ENCODE measurements at regions not wholly inside any gene's neighbourhood (a gene's known extent, or its start where the extent isn't known, plus 50 kb on each side); places are given as distances from the start of the nearest gene placed in this dataset.

DNA sequence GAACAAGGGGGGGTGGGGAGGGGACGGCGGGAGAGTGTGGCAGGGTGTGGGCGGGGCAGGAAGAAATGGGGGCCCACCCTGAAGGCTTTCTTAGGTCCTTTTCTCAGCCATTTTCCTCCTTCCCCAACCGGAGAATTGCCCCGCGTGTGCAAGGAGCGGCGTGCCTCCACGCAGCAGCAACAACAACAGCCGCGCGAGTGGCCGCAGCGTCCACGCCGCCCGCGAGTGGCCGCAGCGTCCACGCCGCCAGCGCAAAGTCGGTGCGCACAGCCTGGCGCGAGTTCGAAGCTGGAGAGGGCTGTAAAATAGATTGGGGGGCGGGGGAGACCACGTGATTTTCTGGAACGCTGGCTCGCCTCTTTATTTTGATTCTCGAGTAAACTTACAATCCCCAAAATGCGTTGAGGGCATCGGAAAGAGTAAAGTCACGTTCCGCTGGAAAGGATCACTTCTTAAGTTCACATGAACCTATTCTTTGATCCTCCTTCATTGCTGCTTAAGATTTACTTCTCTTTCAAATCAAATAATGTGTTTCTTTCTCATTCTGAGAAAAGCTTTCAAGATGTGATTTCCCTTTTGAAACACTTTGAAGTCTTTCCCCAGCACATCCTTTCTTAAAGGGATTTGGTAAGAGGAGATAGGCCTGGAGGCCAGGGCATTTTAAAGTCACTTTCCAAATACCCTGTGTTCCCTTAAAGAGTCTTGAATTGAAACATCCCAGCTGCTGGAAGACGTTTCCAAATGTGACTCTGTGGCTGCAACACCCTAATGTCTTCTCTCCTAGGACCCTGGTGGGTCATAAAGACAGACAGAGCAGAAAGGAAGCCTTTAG lies 66.7 kb upstream of the ZNF217 start:
- Histone ChIP-seq H3K27ac (peak overlapping the region; percentile 83), H3K9me3 (ENCODE audit: low read depth, low read length) (no peaks in the 10 kb centered on the region), H3K4me3 (peak overlapping the region; percentile 37), H3K9ac (ENCODE audit: insufficient read length) (no peak overlapping the region), H3K36me3 (ENCODE audit: insufficient read depth, low read length) (no peaks in the 10 kb centered on the region)
- DNase-seq (ENCODE audit: low read depth, low spot score): no peak
- no peak for TF ChIP-seq EZH2 (IDR thresholded peaks at IDR 0.05)
- TF ChIP-seq POLR2AphosphoS5 (IDR thresholded peaks at IDR 0.05; ENCODE audit: borderline replicate concordance, low read depth, low read length): no peak
- TF ChIP-seq FOXP2 (optimal IDR thresholded peaks at IDR 0.05; ENCODE audit: control extremely low read depth, extremely low read length, insufficient read depth): no peak

GRCh38 chr20:53658973-53659372 lies 65.3 kb upstream of the ZNF217 start:
- DNase-seq (ENCODE audit: low read depth, low spot score): no peak
- Histone ChIP-seq H3K9me3 (ENCODE audit: low read depth, low read length) (no peaks in the 10 kb centered on the region), H3K36me3 (ENCODE audit: insufficient read depth, low read length) (no peaks in the 10 kb centered on the region), H3K27ac (no peak overlapping the region), H3K4me3 (no peak overlapping the region), H3K9ac (ENCODE audit: insufficient read length) (no peak overlapping the region)
- TF ChIP-seq POLR2AphosphoS5 (IDR thresholded peaks at IDR 0.05; ENCODE audit: borderline replicate concordance, low read depth, low read length) (no peak), FOXP2 (optimal IDR thresholded peaks at IDR 0.05; ENCODE audit: control extremely low read depth, extremely low read length, insufficient read depth) (no peak), EZH2 (IDR thresholded peaks at IDR 0.05) (no peak)

- no peak overlapping the region for H3K4me3 ChIP-seq
- no peak for TF ChIP-seq FOXP2 (optimal IDR thresholded peaks at IDR 0.05; ENCODE audit: control extremely low read depth, extremely low read length, insufficient read depth)
- no peak for TF ChIP-seq EZH2 (IDR thresholded peaks at IDR 0.05)
- TF ChIP-seq POLR2AphosphoS5 (IDR thresholded peaks at IDR 0.05; ENCODE audit: borderline replicate concordance, low read depth, low read length): no peak
- H3K27ac ChIP-seq: 0 out of 2 replicates have a peak overlapping the region, but pooled peaks have one; percentile 4
- no peak overlapping the region for H3K9ac ChIP-seq (ENCODE audit: insufficient read length)
- no peaks in the 10 kb centered on the region for H3K36me3 ChIP-seq (ENCODE audit: insufficient read depth, low read length)
- DNase-seq (ENCODE audit: low read depth, low spot score): no peak
- no peaks in the 10 kb centered on the region for H3K9me3 ChIP-seq (ENCODE audit: low read depth, low read length)
Measured at GRCh38 chr20:53658322-53658721, 64.7 kb upstream of the ZNF217 start.

GRCh38 chr20:53657732-53658131 lies 64.1 kb upstream of the ZNF217 start:
- peak overlapping the region; percentile 67 for H3K4me3 ChIP-seq
- TF ChIP-seq EZH2 (IDR thresholded peaks at IDR 0.05): no peak
- TF ChIP-seq POLR2AphosphoS5 (IDR thresholded peaks at IDR 0.05; ENCODE audit: borderline replicate concordance, low read depth, low read length): no peak
- TF ChIP-seq FOXP2 (optimal IDR thresholded peaks at IDR 0.05; ENCODE audit: control extremely low read depth, extremely low read length, insufficient read depth): no peak
- no peaks in the 10 kb centered on the region for H3K36me3 ChIP-seq (ENCODE audit: insufficient read depth, low read length)
- H3K9ac ChIP-seq (ENCODE audit: insufficient read length): peak overlapping the region; percentile 37
- H3K9me3 ChIP-seq (ENCODE audit: low read depth, low read length): no peaks in the 10 kb centered on the region
- peak overlapping the region; percentile 92 for H3K27ac ChIP-seq
- DNase-seq (ENCODE audit: low read depth, low spot score): no peak

GRCh38 chr20:53657279-53657678 lies 63.6 kb upstream of the ZNF217 start:
- TF ChIP-seq EZH2 (IDR thresholded peaks at IDR 0.05) (no peak), POLR2AphosphoS5 (IDR thresholded peaks at IDR 0.05; ENCODE audit: borderline replicate concordance, low read depth, low read length) (no peak), FOXP2 (optimal IDR thresholded peaks at IDR 0.05; ENCODE audit: control extremely low read depth, extremely low read length, insufficient read depth) (no peak)
- H3K27ac ChIP-seq: peak overlapping the region; percentile 92
- peak overlapping the region; percentile 65 for H3K9ac ChIP-seq (ENCODE audit: insufficient read length)
- peak overlapping the region; percentile 67 for H3K4me3 ChIP-seq
- no peaks in the 10 kb centered on the region for H3K9me3 ChIP-seq (ENCODE audit: low read depth, low read length)
- H3K36me3 ChIP-seq (ENCODE audit: insufficient read depth, low read length): no peaks in the 10 kb centered on the region
- DNase-seq (ENCODE audit: low read depth, low spot score): no peak

DNA sequence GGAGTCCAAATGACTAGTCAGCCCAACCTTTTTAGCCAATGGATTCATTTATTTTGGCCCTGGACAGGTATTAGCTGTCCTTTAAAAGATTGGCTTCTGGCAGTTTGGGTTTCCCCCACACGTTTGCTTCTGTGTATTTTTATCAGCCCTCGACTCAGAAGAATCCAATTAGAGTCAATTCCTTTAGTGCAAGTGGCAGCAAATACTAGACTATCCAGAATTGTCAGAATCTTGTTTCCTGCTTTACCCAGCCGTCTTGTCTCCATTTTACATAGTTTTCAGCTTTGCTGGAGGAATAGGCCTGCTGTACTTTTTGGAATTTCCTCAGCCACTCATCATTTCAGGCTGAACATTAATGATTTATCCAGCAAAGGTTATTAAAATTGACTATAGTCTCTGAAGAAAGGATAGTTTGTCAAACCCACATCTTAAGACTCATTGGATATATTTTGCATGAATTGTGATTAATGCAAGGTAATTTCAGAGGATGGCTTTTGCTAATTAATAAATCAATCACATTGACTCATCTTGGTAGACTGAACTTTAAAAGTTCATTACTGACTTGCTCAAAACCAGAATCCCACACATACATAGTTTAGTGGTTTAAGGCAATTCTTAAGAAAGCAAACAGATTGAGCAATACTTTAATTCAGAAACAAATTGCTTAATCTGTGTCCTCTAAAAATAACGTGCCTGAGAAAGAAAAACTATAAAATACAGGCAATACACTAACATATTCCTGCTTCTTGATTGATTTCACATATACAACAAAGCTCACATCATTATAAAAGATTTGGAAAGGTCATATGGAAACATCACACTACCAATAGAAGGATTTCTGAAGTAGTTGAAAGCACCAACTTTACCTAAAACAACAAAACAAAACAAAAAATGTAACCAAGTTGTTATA lies 62.9 kb upstream of the ZNF217 start:
- Histone ChIP-seq H3K36me3 (ENCODE audit: insufficient read depth, low read length) (no peaks in the 10 kb centered on the region), H3K9me3 (ENCODE audit: low read depth, low read length) (no peaks in the 10 kb centered on the region), H3K27ac (peak overlapping the region; percentile 92), H3K9ac (ENCODE audit: insufficient read length) (peak overlapping the region; percentile 65), H3K4me3 (peak overlapping the region; percentile 67)
- DNase-seq (ENCODE audit: low read depth, low spot score): no peak
- TF ChIP-seq POLR2AphosphoS5 (IDR thresholded peaks at IDR 0.05; ENCODE audit: borderline replicate concordance, low read depth, low read length): no peak
- no peak for TF ChIP-seq FOXP2 (optimal IDR thresholded peaks at IDR 0.05; ENCODE audit: control extremely low read depth, extremely low read length, insufficient read depth)
- TF ChIP-seq EZH2 (IDR thresholded peaks at IDR 0.05): no peak

DNA sequence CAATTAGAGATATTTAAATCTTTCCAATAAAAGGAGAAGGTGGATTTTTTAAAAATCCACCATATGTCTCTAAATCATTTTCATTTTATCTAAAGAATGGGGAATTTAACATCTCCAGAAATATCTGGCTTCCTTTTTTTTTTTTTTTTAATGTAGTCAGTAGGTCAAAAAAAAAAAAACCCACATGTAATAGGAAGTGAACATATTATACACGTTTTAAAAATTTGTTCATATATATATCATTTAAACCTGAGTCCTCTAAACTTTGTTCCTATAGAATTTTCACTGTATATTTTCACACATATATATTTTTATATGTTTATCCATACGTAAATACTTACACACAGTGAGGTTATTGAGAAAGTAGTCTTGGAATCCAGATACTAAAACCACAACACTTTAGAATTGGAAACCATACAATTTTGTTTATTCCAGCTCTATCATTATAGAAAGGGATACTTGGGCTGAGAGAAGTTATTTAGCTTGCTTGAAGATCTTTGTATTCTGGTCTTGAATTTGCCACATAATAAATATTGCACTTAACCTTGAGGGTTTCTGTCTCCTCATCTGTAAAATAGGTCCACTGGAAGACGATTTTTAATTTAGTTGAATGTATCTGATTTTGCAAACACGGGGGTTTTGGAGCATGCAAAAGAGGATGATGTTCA lies 62.1 kb upstream of the ZNF217 start:
- peak overlapping the region; percentile 67 for H3K4me3 ChIP-seq
- TF ChIP-seq FOXP2 (optimal IDR thresholded peaks at IDR 0.05; ENCODE audit: control extremely low read depth, extremely low read length, insufficient read depth): no peak
- no peak for TF ChIP-seq POLR2AphosphoS5 (IDR thresholded peaks at IDR 0.05; ENCODE audit: borderline replicate concordance, low read depth, low read length)
- no peak for TF ChIP-seq EZH2 (IDR thresholded peaks at IDR 0.05)
- no peaks in the 10 kb centered on the region for H3K9me3 ChIP-seq (ENCODE audit: low read depth, low read length)
- peak overlapping the region; percentile 92 for H3K27ac ChIP-seq
- H3K36me3 ChIP-seq (ENCODE audit: insufficient read depth, low read length): no peaks in the 10 kb centered on the region
- peak overlapping the region; percentile 60 for H3K9ac ChIP-seq (ENCODE audit: insufficient read length)
- no peak for DNase-seq (ENCODE audit: low read depth, low spot score)

Data from SK-N-MC (cell line).